Rectal smooth muscle tissue (tissue), 1 donor: ENCODE measurements at regions not wholly inside any gene's neighbourhood (a gene's known extent, or its start where the extent isn't known, plus 50 kb on each side); places are given as distances from the start of the nearest gene placed in this dataset.

Experiments
- H3K27ac ChIP-seq: one replicate; pipeline ENCODE4 v1.7.0; 2013; ENCODE audit warnings: low read depth, low read length, inconsistent platforms
- H3K27me3 ChIP-seq: one replicate; pipeline ENCODE4 v1.7.0; 2013; ENCODE audit warnings: low read length; ENCODE audit not compliant: control insufficient read depth, insufficient read depth
- H3K36me3 ChIP-seq: one replicate; pipeline ENCODE4 v1.7.0; 2013; ENCODE audit warnings: low read length; ENCODE audit not compliant: control insufficient read depth, insufficient read depth
- H3K4me1 ChIP-seq: one replicate; pipeline ENCODE4 v1.7.0; 2013; ENCODE audit warnings: low read length; ENCODE audit not compliant: control insufficient read depth, insufficient read depth
- H3K4me3 ChIP-seq: one replicate; pipeline ENCODE4 v1.7.0; 2013; ENCODE audit warnings: low read length
- H3K9ac ChIP-seq: one replicate; pipeline ENCODE4 v1.7.0; 2013; ENCODE audit warnings: low read length

GRCh38 chr11:115709297-115709696 lies 205.1 kb upstream of the CADM1 start:
- no peaks in the 10 kb centered on the region for H3K36me3 ChIP-seq
- no peak overlapping the region for H3K27ac ChIP-seq
- H3K4me3 ChIP-seq, result no peak overlapping the region
- no peak overlapping the region for H3K9ac ChIP-seq
- no peaks in the 10 kb centered on the region for H3K4me1 ChIP-seq
- H3K27me3 ChIP-seq, result no peaks in the 10 kb centered on the region

- no peaks in the 10 kb centered on the region for H3K4me1 ChIP-seq
- no peaks in the 10 kb centered on the region for H3K27me3 ChIP-seq
- no peak overlapping the region for H3K9ac ChIP-seq
- no peak overlapping the region for H3K27ac ChIP-seq
- H3K4me3 ChIP-seq, result no peak overlapping the region
- H3K36me3 ChIP-seq, result no peaks in the 10 kb centered on the region
Observed at GRCh38 chr11:115707180-115707905, 203.1 kb upstream of the CADM1 start.

GRCh38 chr11:115706626-115707135 lies 202.5 kb upstream of the CADM1 start:
- Histone ChIP-seq H3K9ac (no peak overlapping the region), H3K36me3 (no peaks in the 10 kb centered on the region), H3K4me1 (no peaks in the 10 kb centered on the region), H3K27ac (no peak overlapping the region), H3K4me3 (no peak overlapping the region), H3K27me3 (no peaks in the 10 kb centered on the region)

- H3K9ac ChIP-seq, result no peak overlapping the region
- H3K4me1 ChIP-seq, result peaks cover 4% of the 10 kb centered on the region
- no peaks in the 10 kb centered on the region for H3K27me3 ChIP-seq
- no peak overlapping the region for H3K4me3 ChIP-seq
- H3K27ac ChIP-seq, result no peak overlapping the region
- H3K36me3 ChIP-seq, result no peaks in the 10 kb centered on the region
Observed at GRCh38 chr11:115705200-115705599, 201.0 kb upstream of the CADM1 start.

- H3K4me3 ChIP-seq, result no peak overlapping the region
- no peak overlapping the region for H3K9ac ChIP-seq
- peaks cover 17% of the 10 kb centered on the region for H3K4me1 ChIP-seq
- no peaks in the 10 kb centered on the region for H3K36me3 ChIP-seq
- no peak overlapping the region for H3K27ac ChIP-seq
- H3K27me3 ChIP-seq, result no peaks in the 10 kb centered on the region
Observed at GRCh38 chr11:115700981-115701875, 197.0 kb upstream of the CADM1 start.

GRCh38 chr11:115700496-115700895 lies 196.3 kb upstream of the CADM1 start:
- Histone ChIP-seq H3K4me3 (no peak overlapping the region), H3K9ac (no peak overlapping the region), H3K27ac (peak overlapping the region; percentile 35), H3K27me3 (no peaks in the 10 kb centered on the region), H3K4me1 (peaks cover 17% of the 10 kb centered on the region), H3K36me3 (no peaks in the 10 kb centered on the region)

- Histone ChIP-seq H3K36me3 (no peaks in the 10 kb centered on the region), H3K4me1 (peaks cover 17% of the 10 kb centered on the region), H3K9ac (no peak overlapping the region), H3K4me3 (no peak overlapping the region), H3K27ac (peak overlapping the region; percentile 67), H3K27me3 (no peaks in the 10 kb centered on the region)
Observed at GRCh38 chr11:115699733-115700132, 195.5 kb upstream of the CADM1 start.

- Histone ChIP-seq H3K27me3 (no peaks in the 10 kb centered on the region), H3K4me1 (peaks cover 17% of the 10 kb centered on the region), H3K27ac (peak overlapping the region; percentile 67), H3K9ac (no peak overlapping the region), H3K4me3 (no peak overlapping the region), H3K36me3 (no peaks in the 10 kb centered on the region)
Observed at GRCh38 chr11:115699326-115699725, 195.1 kb upstream of the CADM1 start.

- Histone ChIP-seq H3K4me1 (peaks cover 17% of the 10 kb centered on the region), H3K27ac (no peak overlapping the region), H3K9ac (no peak overlapping the region), H3K27me3 (no peaks in the 10 kb centered on the region), H3K4me3 (no peak overlapping the region), H3K36me3 (no peaks in the 10 kb centered on the region)
Observed at GRCh38 chr11:115698243-115698642, 194.0 kb upstream of the CADM1 start.

- Histone ChIP-seq H3K4me3 (no peak overlapping the region), H3K27me3 (no peaks in the 10 kb centered on the region), H3K27ac (no peak overlapping the region), H3K9ac (no peak overlapping the region), H3K36me3 (no peaks in the 10 kb centered on the region), H3K4me1 (peaks cover 17% of the 10 kb centered on the region)
Observed at GRCh38 chr11:115696563-115696962, 192.3 kb upstream of the CADM1 start.

- Histone ChIP-seq H3K27ac (no peak overlapping the region), H3K9ac (no peak overlapping the region), H3K4me3 (no peak overlapping the region), H3K27me3 (no peaks in the 10 kb centered on the region), H3K4me1 (peaks cover 17% of the 10 kb centered on the region), H3K36me3 (no peaks in the 10 kb centered on the region)
Observed at GRCh38 chr11:115695677-115696364, 191.6 kb upstream of the CADM1 start.

GRCh38 chr11:115693002-115693401 lies 188.8 kb upstream of the CADM1 start:
- Histone ChIP-seq H3K4me3 (no peak overlapping the region), H3K36me3 (no peaks in the 10 kb centered on the region), H3K9ac (no peak overlapping the region), H3K27ac (no peak overlapping the region), H3K4me1 (peaks cover 3% of the 10 kb centered on the region), H3K27me3 (peaks cover 3% of the 10 kb centered on the region)
